ENCODE measurements at regions not wholly inside any gene's neighbourhood (a gene's known extent, or its start where the extent isn't known, plus 50 kb on each side); places are given as distances from the start of the nearest gene placed in this dataset.

GRCh38 chrX:42930951-42931350, 153.0 kb upstream of the PPP1R2C start:
- TF ChIP-seq, protein P1, sequence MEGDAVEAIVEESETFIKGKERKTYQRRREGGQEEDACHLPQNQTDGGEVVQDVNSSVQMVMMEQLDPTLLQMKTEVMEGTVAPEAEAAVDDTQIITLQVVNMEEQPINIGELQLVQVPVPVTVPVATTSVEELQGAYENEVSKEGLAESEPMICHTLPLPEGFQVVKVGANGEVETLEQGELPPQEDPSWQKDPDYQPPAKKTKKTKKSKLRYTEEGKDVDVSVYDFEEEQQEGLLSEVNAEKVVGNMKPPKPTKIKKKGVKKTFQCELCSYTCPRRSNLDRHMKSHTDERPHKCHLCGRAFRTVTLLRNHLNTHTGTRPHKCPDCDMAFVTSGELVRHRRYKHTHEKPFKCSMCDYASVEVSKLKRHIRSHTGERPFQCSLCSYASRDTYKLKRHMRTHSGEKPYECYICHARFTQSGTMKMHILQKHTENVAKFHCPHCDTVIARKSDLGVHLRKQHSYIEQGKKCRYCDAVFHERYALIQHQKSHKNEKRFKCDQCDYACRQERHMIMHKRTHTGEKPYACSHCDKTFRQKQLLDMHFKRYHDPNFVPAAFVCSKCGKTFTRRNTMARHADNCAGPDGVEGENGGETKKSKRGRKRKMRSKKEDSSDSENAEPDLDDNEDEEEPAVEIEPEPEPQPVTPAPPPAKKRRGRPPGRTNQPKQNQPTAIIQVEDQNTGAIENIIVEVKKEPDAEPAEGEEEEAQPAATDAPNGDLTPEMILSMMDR (conservative IDR thresholded peaks at IDR 0.05), result no peak
- H3K27ac ChIP-seq, result no peak overlapping the region

DNA sequence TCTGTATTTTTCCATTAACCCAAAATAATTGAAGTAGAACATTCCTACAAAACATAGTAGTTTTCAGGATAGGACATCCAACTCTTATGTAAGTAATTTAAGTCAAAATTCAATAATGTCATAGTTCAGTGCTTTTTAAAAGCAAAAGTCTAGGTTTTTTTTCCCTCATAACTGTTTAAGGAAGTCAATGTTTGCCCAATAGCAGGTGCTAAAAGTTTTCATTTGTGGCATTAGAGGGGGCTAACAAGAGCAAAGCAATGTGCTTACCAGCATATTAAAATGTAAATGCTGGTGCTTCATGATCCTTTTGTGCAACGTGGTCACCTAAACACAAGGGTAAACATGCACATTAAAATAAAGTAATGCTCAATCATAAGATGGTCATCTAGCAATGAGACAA, 155.2 kb upstream of the PPP1R2C start:
- no peak overlapping the region for H3K27ac ChIP-seq
- TF ChIP-seq, protein P1 (conservative IDR thresholded peaks at IDR 0.05), result no peak

- TF ChIP-seq, protein P1 (conservative IDR thresholded peaks at IDR 0.05), result no peak
- H3K27ac ChIP-seq, result no peak overlapping the region
Observed at GRCh38 chrX:42934020-42934726, 156.2 kb upstream of the PPP1R2C start.

- TF ChIP-seq, protein P1 (conservative IDR thresholded peaks at IDR 0.05), result no peak
- no peak overlapping the region for H3K27ac ChIP-seq
Observed at GRCh38 chrX:42941671-42942070, 163.7 kb upstream of the PPP1R2C start.

DNA sequence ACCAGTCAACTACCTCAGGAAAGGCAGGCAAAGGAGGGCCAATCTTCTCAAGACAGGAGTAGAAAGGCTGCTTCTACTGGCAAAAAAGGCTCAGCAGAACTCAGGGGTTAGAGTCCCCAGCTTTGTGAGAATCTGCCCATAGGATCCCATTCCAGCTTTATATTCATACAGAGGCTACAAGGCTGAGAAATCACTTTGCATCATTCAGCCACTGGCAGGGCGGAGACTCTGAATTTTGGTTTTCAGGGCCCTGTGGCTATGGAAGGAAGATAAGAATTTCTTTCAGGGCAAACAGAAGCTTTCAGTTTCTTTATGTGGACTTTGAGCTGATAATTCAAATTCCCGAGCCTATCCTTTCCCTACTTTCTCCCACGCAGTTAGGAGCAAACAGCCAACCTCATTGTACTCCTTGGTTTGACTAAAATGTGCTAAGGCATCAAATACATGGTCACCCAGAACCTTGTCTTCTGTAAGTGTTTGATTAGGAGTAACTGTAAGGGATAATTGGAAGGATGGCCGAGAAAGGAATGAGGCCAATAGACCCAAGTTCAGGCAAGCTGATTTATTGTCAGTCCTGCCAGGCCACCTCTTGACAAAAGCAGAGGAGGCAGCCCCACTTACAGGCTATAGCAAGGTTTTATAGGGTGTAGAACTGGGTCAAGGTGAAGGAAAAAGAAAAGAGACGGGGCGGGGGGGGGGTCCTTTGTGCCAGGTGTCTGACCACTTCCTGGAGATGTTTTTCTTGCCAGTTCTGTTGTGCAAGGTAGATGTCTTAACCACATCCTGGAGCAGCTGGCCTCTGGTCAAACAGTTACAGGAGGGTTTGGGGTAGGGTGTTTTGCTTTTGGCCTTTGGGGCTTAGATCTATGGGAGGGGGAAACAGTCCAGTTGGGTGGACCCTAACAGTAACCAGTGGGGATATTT, 165.3 kb upstream of the PPP1R2C start:
- TF ChIP-seq, protein P1 (conservative IDR thresholded peaks at IDR 0.05), result no peak
- no peak overlapping the region for H3K27ac ChIP-seq

- no peak overlapping the region for H3K27ac ChIP-seq
- TF ChIP-seq, protein P1 (conservative IDR thresholded peaks at IDR 0.05), result no peak
Observed at GRCh38 chrX:42944381-42944998, 166.5 kb upstream of the PPP1R2C start.
